ENCODE measurements at regions not wholly inside any gene's neighbourhood (a gene's known extent, or its start where the extent isn't known, plus 50 kb on each side); places are given as distances from the start of the nearest gene placed in this dataset.

DNA sequence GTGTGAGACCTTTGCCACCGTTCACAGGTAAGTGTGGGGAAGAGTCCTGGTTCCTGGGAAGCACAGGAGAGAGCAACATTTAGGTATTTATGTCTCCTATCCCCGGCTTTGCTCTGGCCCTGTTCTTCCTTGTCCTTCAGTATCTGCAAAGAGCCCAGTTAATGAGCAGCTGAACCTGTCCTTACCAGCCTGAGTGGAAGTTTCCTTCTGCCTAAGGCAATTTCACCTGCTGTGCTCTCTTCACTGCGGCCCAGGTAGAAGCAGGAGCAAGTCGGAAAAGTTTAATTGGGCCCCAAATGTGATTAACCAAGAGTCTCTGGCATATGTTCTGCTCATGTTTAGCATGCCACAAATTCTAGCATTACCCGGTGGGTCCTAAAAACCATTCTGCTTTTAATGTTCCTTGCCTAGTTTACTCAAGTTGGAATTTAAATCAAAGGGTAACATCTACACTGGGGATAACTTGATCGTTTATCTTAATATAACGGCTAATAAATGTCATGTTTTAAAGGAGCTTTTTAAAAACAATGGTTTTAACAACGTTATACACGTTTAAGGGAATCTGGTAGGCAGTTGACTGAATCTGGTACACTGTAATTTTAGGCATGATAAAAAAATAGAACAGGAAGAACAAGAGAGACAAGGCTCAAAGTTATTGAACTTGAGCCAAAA is 817.1 kb downstream of the TYW1 start (continued):
- no peak for TF ChIP-seq ZBTB11 (tag by site-specific recombination; conservative IDR thresholded peaks at IDR 0.05; ENCODE audit: low read depth)

DNA sequence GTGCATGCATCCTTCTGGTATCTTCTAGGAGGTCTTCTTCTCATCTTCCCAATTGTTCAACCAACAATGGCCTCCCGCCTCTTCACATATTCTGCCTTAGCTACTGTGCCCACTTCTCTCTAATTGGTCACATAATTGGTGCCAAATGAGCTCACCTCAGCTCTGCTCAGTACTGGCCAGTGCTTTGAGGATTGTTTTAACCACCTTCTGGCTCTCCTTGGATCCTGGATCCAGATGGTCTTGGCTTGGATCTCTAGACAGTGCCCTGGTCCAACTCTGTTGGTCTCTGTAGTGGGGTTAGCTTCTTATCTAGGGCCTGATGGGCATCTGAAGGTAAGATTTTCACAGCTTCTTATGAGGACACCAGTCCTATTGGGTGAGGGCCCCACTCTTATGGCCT is 820.8 kb downstream of the TYW1 start:
- no peak for TF ChIP-seq ZNF24 (tag by site-specific recombination; IDR thresholded peaks at IDR 0.05)
- no peak for TF ChIP-seq ZNF600 (tag by site-specific recombination; IDR thresholded peaks at IDR 0.05)
- no peak for TF ChIP-seq ZBTB48 (tag by site-specific recombination; IDR thresholded peaks at IDR 0.05)
- TF ChIP-seq ZNF362 (tag by site-specific recombination; IDR thresholded peaks at IDR 0.05) = no peak
- no peak for TF ChIP-seq ZBTB11 (tag by site-specific recombination; conservative IDR thresholded peaks at IDR 0.05; ENCODE audit: low read depth)
- TF ChIP-seq ZSCAN16 (tag by site-specific recombination; IDR thresholded peaks at IDR 0.05) = no peak
- TF ChIP-seq ZNF341 (tag by site-specific recombination; IDR thresholded peaks at IDR 0.05; ENCODE audit: low read depth) = no peak
- TF ChIP-seq, protein P1, sequence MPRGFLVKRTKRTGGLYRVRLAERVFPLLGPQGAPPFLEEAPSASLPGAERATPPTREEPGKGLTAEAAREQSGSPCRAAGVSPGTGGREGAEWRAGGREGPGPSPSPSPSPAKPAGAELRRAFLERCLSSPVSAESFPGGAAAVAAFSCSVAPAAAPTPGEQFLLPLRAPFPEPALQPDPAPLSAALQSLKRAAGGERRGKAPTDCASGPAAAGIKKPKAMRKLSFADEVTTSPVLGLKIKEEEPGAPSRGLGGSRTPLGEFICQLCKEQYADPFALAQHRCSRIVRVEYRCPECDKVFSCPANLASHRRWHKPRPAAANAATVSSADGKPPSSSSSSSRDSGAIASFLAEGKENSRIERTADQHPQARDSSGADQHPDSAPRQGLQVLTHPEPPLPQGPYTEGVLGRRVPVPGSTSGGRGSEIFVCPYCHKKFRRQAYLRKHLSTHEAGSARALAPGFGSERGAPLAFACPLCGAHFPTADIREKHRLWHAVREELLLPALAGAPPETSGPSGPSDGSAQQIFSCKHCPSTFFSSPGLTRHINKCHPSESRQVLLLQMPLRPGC (tag by site-specific recombination; IDR thresholded peaks at IDR 0.05) = no peak
- no peak for TF ChIP-seq ZNF174 (tag by site-specific recombination; IDR thresholded peaks at IDR 0.05)
- TF ChIP-seq YY1 (tag by site-specific recombination; IDR thresholded peaks at IDR 0.05) = no peak
- TF ChIP-seq ZNF585B (tag by site-specific recombination; IDR thresholded peaks at IDR 0.05) = no peak
- TF ChIP-seq ZNF239 (tag by site-specific recombination; IDR thresholded peaks at IDR 0.05) = no peak
- no peak for TF ChIP-seq ZNF610 (tag by site-specific recombination; IDR thresholded peaks at IDR 0.05; ENCODE audit: borderline replicate concordance)
- TF ChIP-seq ZNF223 (tag by site-specific recombination; IDR thresholded peaks at IDR 0.05) = no peak
- no peak for TF ChIP-seq ZBTB8A (tag by site-specific recombination; IDR thresholded peaks at IDR 0.05)
- no peak for TF ChIP-seq ZNF155 (tag by site-specific recombination; IDR thresholded peaks at IDR 0.05)
- no peak for TF ChIP-seq ZBTB1 (tag by site-specific recombination; IDR thresholded peaks at IDR 0.05)
- H3K9me3 ChIP-seq (ENCODE audit: control insufficient read depth, insufficient read depth, low read depth, low read length) = no peaks in the 10 kb centered on the region
- H3K27ac ChIP-seq (ENCODE audit: extremely low read depth, low read depth, low read length) = no peak overlapping the region
- H3K4me3 ChIP-seq (ENCODE audit: low read depth, low read length) = no peak overlapping the region
- ChIA-PET POLR2A (no interaction called here), CTCF (no interaction called here)
- no peaks in the 10 kb centered on the region for H3K4me1 ChIP-seq (ENCODE audit: control insufficient read depth, insufficient read depth, low read length)
- no peaks in the 10 kb centered on the region for H3K36me3 ChIP-seq (ENCODE audit: control insufficient read depth in 2 of 2, insufficient read depth in 1 of 2, low read length in 2 of 2)

Data from HEK293 (cell line).